GM12878 (cell line): ENCODE measurements at regions not wholly inside any gene's neighbourhood (a gene's known extent, or its start where the extent isn't known, plus 50 kb on each side); places are given as distances from the start of the nearest gene placed in this dataset.

Experiments used
- ATAC-seq: fragments of 200-7000 bp; cut with Tn5 transposase; 3 replicates; pipeline ENCODE4 v1.9.1; 2020; ENCODE audit warnings: mild to moderate bottlenecking, moderate library complexity
- BruUV-seq: library from RNA; stranded (reverse); fragments of 400-500 nt; replicated peaks from 2 replicates; lab custom pipeline; 2021; lab: Mats Ljungman, UMichigan
- CTCF ChIA-PET: fragments of 300-600 bp; sonication (Branson Sonifier 250); formaldehyde crosslinking; extraction: SDS; loops from one replicate; lab custom pipeline; 2021; ENCODE audit warnings: inconsistent platforms; lab: Yijun Ruan, JAX
- POLR2A ChIA-PET: fragments of 350-600 bp; formaldehyde crosslinking; extraction: SDS; loops from one replicate; lab custom pipeline; 2021; ENCODE audit warnings: inconsistent platforms; lab: Charles Lee
- RAD21 ChIA-PET: fragments of 300-600 bp; sonication (Branson Sonifier 250); formaldehyde crosslinking; loops from one replicate; lab custom pipeline; 2023; ENCODE audit warnings: antibody characterized with exemption; ENCODE audit not compliant: unreplicated experiment; lab: Charles Lee
- SMC1A ChIA-PET: fragments of 300-600 bp; sonication (Branson Sonifier 250); formaldehyde crosslinking; loops from one replicate; lab custom pipeline; 2023; ENCODE audit not compliant: unreplicated experiment, uncharacterized antibody; lab: Charles Lee
- DNase-seq: peaks from one replicate; pipeline ENCODE4 v3.0.0-alpha.2; 2011; ENCODE audit warnings: low read depth, low spot score
- FAIRE-seq: peaks from 3 replicates; lab custom pipeline; 2011; peaks lifted over from hg19 to GRCh38; lab: Jason Lieb, UNC
- H2AFZ ChIP-seq: 2 replicates; pipeline ENCODE4 v1.6.0; 2011; ENCODE audit warnings: low read depth, low read length, control low read depth; ENCODE audit not compliant: control insufficient read depth
- H3K27ac ChIP-seq: 2 replicates; pipeline ENCODE4 v1.5.1; 2011; ENCODE audit warnings: control low read depth; ENCODE audit not compliant: control insufficient read depth, insufficient read depth
- H3K27me3 ChIP-seq, 2 experiments: replicated peaks in 1 of 2; 2 replicates each; pipeline versions ENCODE4 v1.6.0 to v1.6.1; 2011; ENCODE audit warnings: low read length in 1 of 2; ENCODE audit not compliant: control insufficient read depth in 2 of 2, insufficient read depth in 2 of 2
- H3K36me3 ChIP-seq, 2 experiments: 2 replicates each; pipeline ENCODE4 v1.5.1; 2011; ENCODE audit warnings: low read length in 1 of 2; ENCODE audit not compliant: control insufficient read depth in 2 of 2, insufficient read depth in 2 of 2
- H3K4me1 ChIP-seq: 2 replicates; pipeline ENCODE4 v1.6.1; 2011; ENCODE audit warnings: mild to moderate bottlenecking, low read length, moderate library complexity, mixed read lengths; ENCODE audit not compliant: control insufficient read depth, insufficient read depth
- H3K4me2 ChIP-seq: 2 replicates; pipeline ENCODE4 v1.6.0; 2011; ENCODE audit warnings: control low read depth; ENCODE audit not compliant: control insufficient read depth, insufficient read depth
- H3K4me3 ChIP-seq: fragments of 200-600 bp; sonication (generic); 2 replicates; pipeline ENCODE4 v1.5.1; 2016
- H3K79me2 ChIP-seq: 2 replicates; pipeline ENCODE4 v1.6.0; 2011; ENCODE audit warnings: low read length; ENCODE audit not compliant: control insufficient read depth, insufficient read depth
- H3K9ac ChIP-seq: 2 replicates; pipeline ENCODE4 v1.8.0; 2011; ENCODE audit warnings: low read length, control low read depth, mixed read lengths; ENCODE audit not compliant: control insufficient read depth, insufficient read depth
- H3K9me3 ChIP-seq: replicated peaks from 3 replicates; pipeline ENCODE4 v1.5.1; 2011; ENCODE audit warnings: mild to moderate bottlenecking, low read length; ENCODE audit not compliant: control insufficient read depth, insufficient read depth
- H4K20me1 ChIP-seq: 2 replicates; pipeline ENCODE4 v1.6.0; 2011; ENCODE audit not compliant: control insufficient read depth, insufficient read depth
- CHD4 ChIP-seq: fragments of 200-600 bp; sonication (generic); IDR thresholded peaks from 2 replicates; pipeline ENCODE4 v1.6.1; 2016; ENCODE audit warnings: mild to moderate bottlenecking
- EZH2 ChIP-seq: IDR thresholded peaks from 2 replicates; pipeline ENCODE4 v1.6.1; 2012; ENCODE audit warnings: low read depth, mild to moderate bottlenecking, control low read depth, inconsistent platforms, low read length, borderline replicate concordance; ENCODE audit not compliant: control insufficient read depth
- JUNB ChIP-seq: IDR thresholded peaks from 2 replicates; pipeline ENCODE4 v1.6.1; 2016; ENCODE audit warnings: antibody characterized with exemption, mild to moderate bottlenecking
- POLR2AphosphoS5 ChIP-seq: IDR thresholded peaks from 2 replicates; pipeline ENCODE4 v1.6.1; 2011; ENCODE audit warnings: mild to moderate bottlenecking, low read length, inconsistent platforms
- RFX5 ChIP-seq: IDR thresholded peaks from 2 replicates; pipeline ENCODE4 v1.6.1; 2011; ENCODE audit warnings: low read depth, low read length, improper control_type of control experiment
- SMC3 ChIP-seq: IDR thresholded peaks from 2 replicates; pipeline ENCODE4 v1.6.1; 2011; ENCODE audit warnings: low read length, improper control_type of control experiment, borderline replicate concordance
- STAT3 ChIP-seq: IDR thresholded peaks from 2 replicates; pipeline ENCODE4 v1.6.1; 2011; ENCODE audit warnings: low read depth, low read length, improper control_type of control experiment
- SUPT20H ChIP-seq: IDR thresholded peaks from 2 replicates; pipeline ENCODE4 v1.6.1; 2011; ENCODE audit warnings: low read depth, mild to moderate bottlenecking, low read length, moderate library complexity, borderline replicate concordance; ENCODE audit not compliant: control insufficient read depth
- WGBS: methylation state at CpG from one replicate; pipeline ENCODE4 v1.1.6; 2016; ENCODE audit warnings: low lambda C conversion rate; ENCODE audit not compliant: insufficient replicate concordance, insufficient coverage; ENCODE audit errors: missing lambda C conversion rate; 5-methylcytosine and 5-hydroxymethylcytosine counted together
- in situ Hi-C: fragments of 300-500 bp; cut with MboI; formaldehyde crosslinking; loops from 9 replicates; pipeline ENCODE4 v1.14.3; 2018; ENCODE audit warnings: mixed read lengths
- intact Hi-C: fragments of 100-400 bp; cut with micrococcal nuclease; formaldehyde crosslinking; loops from one replicate; pipeline ENCODE4 v1.14.2; 2022; ENCODE audit not compliant: unreplicated experiment
- TF ChIP-seq, protein P1 (sequence below): fragments of 450-650 bp; formaldehyde crosslinking; IDR thresholded peaks from 2 replicates; pipeline ENCODE4 v1.5.0; 2022; ENCODE audit warnings: mild to moderate bottlenecking, missing genetic modification characterization

DNA sequence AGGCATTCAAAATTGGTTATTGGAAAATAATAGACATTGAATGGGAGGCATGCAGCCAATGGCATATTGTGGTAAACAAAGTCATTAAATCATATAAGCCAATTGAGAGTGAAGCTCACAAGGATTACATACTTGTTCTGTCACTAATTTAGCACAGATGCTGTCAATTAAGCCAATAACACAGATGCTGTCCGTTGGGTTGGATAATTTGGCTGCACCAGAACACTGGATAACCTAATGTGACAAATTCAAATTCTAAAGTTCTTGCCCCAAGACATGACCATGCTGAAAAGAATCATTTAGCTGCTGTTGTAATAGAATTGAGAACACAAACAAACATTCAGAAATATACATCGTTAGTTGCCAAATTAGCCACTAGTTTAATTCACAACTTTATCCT is 1796.4 kb downstream of the EFNA5 start:
- 24% methylated on average over 2 of the region's 2 CpGs for WGBS
- RAD21 ChIA-PET = no interaction called here
- POLR2A ChIA-PET = no interaction called here
- SMC1A ChIA-PET = no interaction called here
- CTCF ChIA-PET = interaction anchor here (0.6 kb wide), 2 partner anchors 392 to 1737 kb away, joined by 3 read pairs; no protein-coding TSS in a partner anchor
- DNase-seq (no peak), FAIRE-seq (no peak), ATAC-seq (no peak)
- in situ Hi-C loops (no loop called here), intact Hi-C loops (no loop called here)
- no peak overlapping the region for H2AFZ ChIP-seq
- no peak overlapping the region for H3K27ac ChIP-seq
- H3K27me3 ChIP-seq = no peaks in the 10 kb centered on the region; a peak in 1 of 4 replicates
- BruUV-seq = no TSS peak
- no peaks in the 10 kb centered on the region for H4K20me1 ChIP-seq
- H3K36me3 ChIP-seq = no peaks in the 10 kb centered on the region
- no peaks in the 10 kb centered on the region for H3K4me1 ChIP-seq
- no peaks in the 10 kb centered on the region for H3K9me3 ChIP-seq
- no peaks in the 10 kb centered on the region for H3K79me2 ChIP-seq
- H3K4me3 ChIP-seq = no peak overlapping the region
- H3K9ac ChIP-seq = no peak overlapping the region
- TF ChIP-seq RFX5 (no peak), POLR2AphosphoS5 (no peak), SMC3 (no peak), EZH2 (no peak), SUPT20H (no peak), JUNB (no peak), CHD4 (no peak), STAT3 (no peak)
- TF ChIP-seq, protein P1, sequence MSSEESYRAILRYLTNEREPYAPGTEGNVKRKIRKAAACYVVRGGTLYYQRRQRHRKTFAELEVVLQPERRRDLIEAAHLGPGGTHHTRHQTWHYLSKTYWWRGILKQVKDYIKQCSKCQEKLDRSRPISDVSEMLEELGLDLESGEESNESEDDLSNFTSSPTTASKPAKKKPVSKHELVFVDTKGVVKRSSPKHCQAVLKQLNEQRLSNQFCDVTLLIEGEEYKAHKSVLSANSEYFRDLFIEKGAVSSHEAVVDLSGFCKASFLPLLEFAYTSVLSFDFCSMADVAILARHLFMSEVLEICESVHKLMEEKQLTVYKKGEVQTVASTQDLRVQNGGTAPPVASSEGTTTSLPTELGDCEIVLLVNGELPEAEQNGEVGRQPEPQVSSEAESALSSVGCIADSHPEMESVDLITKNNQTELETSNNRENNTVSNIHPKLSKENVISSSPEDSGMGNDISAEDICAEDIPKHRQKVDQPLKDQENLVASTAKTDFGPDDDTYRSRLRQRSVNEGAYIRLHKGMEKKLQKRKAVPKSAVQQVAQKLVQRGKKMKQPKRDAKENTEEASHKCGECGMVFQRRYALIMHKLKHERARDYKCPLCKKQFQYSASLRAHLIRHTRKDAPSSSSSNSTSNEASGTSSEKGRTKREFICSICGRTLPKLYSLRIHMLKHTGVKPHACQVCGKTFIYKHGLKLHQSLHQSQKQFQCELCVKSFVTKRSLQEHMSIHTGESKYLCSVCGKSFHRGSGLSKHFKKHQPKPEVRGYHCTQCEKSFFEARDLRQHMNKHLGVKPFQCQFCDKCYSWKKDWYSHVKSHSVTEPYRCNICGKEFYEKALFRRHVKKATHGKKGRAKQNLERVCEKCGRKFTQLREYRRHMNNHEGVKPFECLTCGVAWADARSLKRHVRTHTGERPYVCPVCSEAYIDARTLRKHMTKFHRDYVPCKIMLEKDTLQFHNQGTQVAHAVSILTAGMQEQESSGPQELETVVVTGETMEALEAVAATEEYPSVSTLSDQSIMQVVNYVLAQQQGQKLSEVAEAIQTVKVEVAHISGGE (CRISPR knock-in tag) = no peak
- no peak overlapping the region for H3K4me2 ChIP-seq
